Neural progenitor cell (in vitro differentiated cells): ENCODE measurements at regions not wholly inside any gene's neighbourhood (a gene's known extent, or its start where the extent isn't known, plus 50 kb on each side); places are given as distances from the start of the nearest gene placed in this dataset.
"Not testable (repeated sequence)": the region's sequence is repeated elsewhere in the genome, so short reads cannot be mapped to it uniquely, and the experiment has no call there.

Source experiments
- DNase-seq: peaks from one replicate; pipeline ENCODE4 v3.0.0-alpha.2; 2016; ENCODE audit warnings: low spot score
- H2AFZ ChIP-seq: fragments of 200-600 bp; sonication (generic); replicated peaks from 2 replicates; pipeline ENCODE4 v1.6.1; 2016; ENCODE audit warnings: antibody characterized with exemption
- H3F3A ChIP-seq: fragments of 200-600 bp; sonication (generic); 2 replicates; pipeline ENCODE4 v1.6.1; 2016; ENCODE audit warnings: antibody characterized with exemption, low read depth
- H3K27ac ChIP-seq: fragments of 200-600 bp; sonication (generic); 2 replicates; pipeline ENCODE4 v1.5.1; 2016; ENCODE audit warnings: mild to moderate bottlenecking
- H3K27me3 ChIP-seq: fragments of 200-600 bp; sonication (generic); 2 replicates; pipeline ENCODE4 v1.6.1; 2016; ENCODE audit warnings: mild to moderate bottlenecking, moderate library complexity
- H3K36me3 ChIP-seq: fragments of 200-600 bp; sonication (generic); 2 replicates; pipeline ENCODE4 v1.5.1; 2016
- H3K4me1 ChIP-seq: fragments of 200-600 bp; sonication (generic); 2 replicates; pipeline ENCODE4 v1.6.1; 2016; ENCODE audit warnings: mixed run types
- H3K4me2 ChIP-seq: fragments of 200-600 bp; sonication (generic); 2 replicates; pipeline ENCODE4 v1.6.1; 2016
- H3K4me3 ChIP-seq: fragments of 200-600 bp; sonication (generic); 2 replicates; pipeline ENCODE4 v1.5.1; 2016
- H3K79me2 ChIP-seq: fragments of 200-600 bp; sonication (generic); 2 replicates; pipeline ENCODE4 v1.6.1; 2016; ENCODE audit warnings: low read depth
- H3K9ac ChIP-seq: fragments of 200-600 bp; sonication (generic); 2 replicates; pipeline ENCODE4 v1.6.1; 2016
- H3K9me3 ChIP-seq: fragments of 200-600 bp; sonication (generic); 2 replicates; pipeline ENCODE4 v1.5.1; 2016; ENCODE audit warnings: low read depth
- H4K20me1 ChIP-seq: fragments of 200-600 bp; sonication (generic); 2 replicates; pipeline ENCODE4 v1.6.1; 2016; ENCODE audit warnings: low read depth
- H3K27ac Mint-ChIP-seq: 3 replicates; pipeline ENCODE4 v1.8.0; 2021; ENCODE audit warnings: mixed read lengths
- H3K27me3 Mint-ChIP-seq: 2 replicates; pipeline ENCODE4 v1.8.0; 2022; ENCODE audit warnings: low read depth, mild to moderate bottlenecking, inconsistent platforms, moderate library complexity, mixed read lengths; ENCODE audit not compliant: insufficient read depth
- H3K36me3 Mint-ChIP-seq: 3 replicates; pipeline ENCODE4 v1.8.0; 2021; ENCODE audit warnings: mixed read lengths
- H3K4me1 Mint-ChIP-seq: 3 replicates; pipeline ENCODE4 v1.8.0; 2021; ENCODE audit warnings: mixed read lengths
- H3K4me3 Mint-ChIP-seq: 3 replicates; pipeline ENCODE4 v1.8.0; 2021; ENCODE audit warnings: mild to moderate bottlenecking, moderate library complexity, mixed read lengths
- H3K9me3 Mint-ChIP-seq: 3 replicates; pipeline ENCODE4 v1.8.0; 2020; ENCODE audit warnings: mixed read lengths
- EZH2 ChIP-seq: fragments of 200-600 bp; sonication (generic); IDR thresholded peaks from 2 replicates; pipeline ENCODE4 v1.6.1; 2017; ENCODE audit warnings: antibody characterized with exemption, mild to moderate bottlenecking, moderate library complexity
- EZH2phosphoT487 ChIP-seq: fragments of 200-600 bp; sonication (generic); IDR thresholded peaks from 2 replicates; pipeline ENCODE4 v1.6.1; 2017; ENCODE audit warnings: antibody characterized with exemption
- TF ChIP-seq, protein P1 (sequence below): fragments of 200-600 bp; sonication (generic); IDR thresholded peaks from 2 replicates; pipeline ENCODE4 v1.5.1; 2017; ENCODE audit warnings: antibody characterized with exemption, mild to moderate bottlenecking

DNA sequence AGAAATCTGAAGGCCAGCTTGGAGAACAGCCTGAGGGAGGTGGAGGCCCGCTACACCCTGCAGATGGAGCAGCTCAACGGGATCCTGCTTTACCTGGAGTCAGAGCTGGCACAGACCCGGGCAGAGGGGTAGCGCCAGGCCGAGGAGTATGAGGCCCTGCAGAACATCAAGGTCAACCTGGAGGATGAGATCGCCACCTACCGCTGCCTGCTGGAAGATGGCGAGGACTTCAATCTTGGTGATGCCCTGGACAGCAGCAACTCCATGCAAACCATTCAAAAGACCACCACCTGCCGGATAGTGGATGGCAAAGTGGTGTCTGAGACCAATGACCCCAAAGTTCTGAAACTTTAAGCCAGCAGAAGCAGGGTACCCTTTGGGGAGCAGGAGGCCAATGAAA lies 318.4 kb downstream of the ZFHX3 start:
- not testable (repeated sequence) for H2AFZ ChIP-seq

DNA sequence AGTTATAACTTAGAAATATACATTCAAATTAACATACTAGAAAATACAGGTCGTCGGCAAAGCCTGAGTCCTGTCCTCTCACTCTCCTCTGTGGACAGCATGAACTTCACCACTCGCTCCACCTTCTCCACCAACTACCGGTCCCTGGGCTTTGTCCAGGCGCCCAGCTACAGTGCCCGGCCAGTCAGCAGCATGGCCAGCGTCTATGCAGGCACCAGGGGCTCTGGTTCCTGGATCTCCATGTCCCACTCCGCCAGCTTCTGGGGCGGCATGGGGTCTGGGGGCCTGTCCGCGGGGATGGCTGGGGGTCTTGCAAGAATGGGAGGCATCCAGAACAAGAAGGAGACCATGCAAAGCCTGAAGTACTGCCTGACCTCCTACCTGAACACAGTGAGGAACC lies 319.4 kb downstream of the ZFHX3 start:
- Mint-ChIP-seq H3K4me3 (no peak overlapping the region), H3K27me3 (no peaks in the 10 kb centered on the region), H3K27ac (no peak overlapping the region), H3K9me3 (peaks cover 33% of the 10 kb centered on the region), H3K4me1 (peaks cover 10% of the 10 kb centered on the region), H3K36me3 (peaks cover 20% of the 10 kb centered on the region)
- no peaks in the 10 kb centered on the region for H3K9me3 ChIP-seq
- no peak for TF ChIP-seq EZH2phosphoT487
- TF ChIP-seq EZH2: no peak
- TF ChIP-seq, protein P1, sequence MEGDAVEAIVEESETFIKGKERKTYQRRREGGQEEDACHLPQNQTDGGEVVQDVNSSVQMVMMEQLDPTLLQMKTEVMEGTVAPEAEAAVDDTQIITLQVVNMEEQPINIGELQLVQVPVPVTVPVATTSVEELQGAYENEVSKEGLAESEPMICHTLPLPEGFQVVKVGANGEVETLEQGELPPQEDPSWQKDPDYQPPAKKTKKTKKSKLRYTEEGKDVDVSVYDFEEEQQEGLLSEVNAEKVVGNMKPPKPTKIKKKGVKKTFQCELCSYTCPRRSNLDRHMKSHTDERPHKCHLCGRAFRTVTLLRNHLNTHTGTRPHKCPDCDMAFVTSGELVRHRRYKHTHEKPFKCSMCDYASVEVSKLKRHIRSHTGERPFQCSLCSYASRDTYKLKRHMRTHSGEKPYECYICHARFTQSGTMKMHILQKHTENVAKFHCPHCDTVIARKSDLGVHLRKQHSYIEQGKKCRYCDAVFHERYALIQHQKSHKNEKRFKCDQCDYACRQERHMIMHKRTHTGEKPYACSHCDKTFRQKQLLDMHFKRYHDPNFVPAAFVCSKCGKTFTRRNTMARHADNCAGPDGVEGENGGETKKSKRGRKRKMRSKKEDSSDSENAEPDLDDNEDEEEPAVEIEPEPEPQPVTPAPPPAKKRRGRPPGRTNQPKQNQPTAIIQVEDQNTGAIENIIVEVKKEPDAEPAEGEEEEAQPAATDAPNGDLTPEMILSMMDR: no peak
- no peak overlapping the region for H3K9ac ChIP-seq
- H3K79me2 ChIP-seq: no peaks in the 10 kb centered on the region
- H4K20me1 ChIP-seq: peaks cover 3% of the 10 kb centered on the region
- H3K27me3 ChIP-seq: no peaks in the 10 kb centered on the region
- H3K27ac ChIP-seq: no peak overlapping the region
- H3K4me3 ChIP-seq: no peak overlapping the region
- no peak overlapping the region for H3K4me2 ChIP-seq
- peaks cover 6% of the 10 kb centered on the region for H3K4me1 ChIP-seq
- H2AFZ ChIP-seq: no peak overlapping the region
- H3K36me3 ChIP-seq: no peaks in the 10 kb centered on the region
- H3F3A ChIP-seq: no peaks in the 10 kb centered on the region
- no peak for DNase-seq

More for the DNA sequence above, 318.4 kb downstream of the ZFHX3 start:
- H3K36me3 ChIP-seq, H3K27me3 Mint-ChIP-seq, H3K79me2 ChIP-seq, H3K27me3 ChIP-seq, H3K4me3 ChIP-seq, H3K9ac ChIP-seq, H3K4me3 Mint-ChIP-seq, H3K4me1 ChIP-seq, H3K4me2 ChIP-seq, H3K27ac ChIP-seq, H4K20me1 ChIP-seq, H3K4me1 Mint-ChIP-seq, DNase-seq, H3K27ac Mint-ChIP-seq, H3K9me3 ChIP-seq, H3F3A ChIP-seq: not testable (repeated sequence)
- Mint-ChIP-seq H3K9me3 (peaks cover 39% of the 10 kb centered on the region), H3K36me3 (peaks cover 27% of the 10 kb centered on the region)

DNA sequence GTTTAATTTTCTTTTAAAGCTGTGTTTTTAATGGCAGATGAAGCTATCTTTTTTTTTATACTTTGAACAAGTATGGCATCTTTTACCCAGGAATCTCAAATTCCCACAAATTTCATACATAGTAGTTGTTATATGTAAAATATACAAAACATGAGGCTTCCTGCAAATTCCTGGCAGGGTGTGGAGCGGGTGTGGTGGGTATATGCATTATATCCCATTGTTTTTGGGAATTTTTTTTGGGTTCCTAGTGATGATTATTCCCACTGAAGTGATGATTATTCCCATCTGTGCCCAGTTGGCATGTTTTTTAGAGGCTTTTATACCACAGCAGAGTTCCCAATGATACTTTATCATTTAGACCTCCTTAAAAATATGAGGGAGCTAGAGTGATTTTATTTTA lies 320.4 kb downstream of the ZFHX3 start:
- Histone ChIP-seq H3K4me1 (peaks cover 15% of the 10 kb centered on the region), H3K4me2 (no peak overlapping the region), H3F3A (no peaks in the 10 kb centered on the region), H2AFZ (no peak overlapping the region), H3K9ac (no peak overlapping the region), H3K9me3 (no peaks in the 10 kb centered on the region), H3K27ac (no peak overlapping the region), H3K27me3 (no peaks in the 10 kb centered on the region), H3K36me3 (no peaks in the 10 kb centered on the region), H3K79me2 (no peaks in the 10 kb centered on the region), H4K20me1 (peaks cover 3% of the 10 kb centered on the region), H3K4me3 (no peak overlapping the region)
- TF ChIP-seq, protein P1: no peak
- TF ChIP-seq EZH2phosphoT487 (no peak), EZH2 (no peak)
- Mint-ChIP-seq H3K27me3 (no peaks in the 10 kb centered on the region), H3K4me1 (peaks cover 20% of the 10 kb centered on the region), H3K4me3 (no peak overlapping the region), H3K27ac (no peak overlapping the region), H3K9me3 (peaks cover 25% of the 10 kb centered on the region), H3K36me3 (peaks cover 17% of the 10 kb centered on the region)
- DNase-seq: no peak

DNA sequence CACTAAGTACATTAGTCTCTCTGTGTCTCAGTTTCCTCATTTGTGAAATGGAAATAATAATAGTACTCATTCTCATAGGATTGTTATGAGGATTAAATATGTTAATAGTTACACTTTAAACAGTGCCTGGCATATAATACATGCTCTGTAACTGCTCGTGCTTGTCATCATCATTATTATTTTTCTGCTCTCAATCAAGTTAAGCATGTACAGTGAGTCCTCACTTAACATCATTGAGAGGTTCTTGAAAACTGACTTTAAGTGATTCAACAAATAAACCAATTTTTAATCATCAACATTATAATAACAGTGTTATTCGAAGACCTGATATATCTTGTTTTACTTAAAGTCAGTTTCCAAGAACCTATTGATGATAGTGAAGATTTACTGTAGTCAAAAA lies 322.3 kb downstream of the ZFHX3 start:
- Histone ChIP-seq H3K4me3 (no peak overlapping the region), H3K4me2 (no peak overlapping the region), H3K4me1 (peaks cover 25% of the 10 kb centered on the region), H3K79me2 (no peaks in the 10 kb centered on the region), H2AFZ (no peak overlapping the region), H3K27me3 (no peaks in the 10 kb centered on the region), H3F3A (no peaks in the 10 kb centered on the region), H3K36me3 (no peaks in the 10 kb centered on the region), H3K27ac (no peak overlapping the region), H4K20me1 (peaks cover 3% of the 10 kb centered on the region), H3K9ac (no peak overlapping the region), H3K9me3 (no peaks in the 10 kb centered on the region)
- Mint-ChIP-seq H3K9me3 (peaks cover 10% of the 10 kb centered on the region), H3K4me1 (peaks cover 26% of the 10 kb centered on the region), H3K27me3 (no peaks in the 10 kb centered on the region), H3K36me3 (peaks cover 12% of the 10 kb centered on the region), H3K27ac (no peak overlapping the region), H3K4me3 (no peak overlapping the region)
- TF ChIP-seq EZH2: no peak
- no peak for DNase-seq
